HG03342 (cell line): ENCODE measurements at regions not wholly inside any gene's neighbourhood (a gene's known extent, or its start where the extent isn't known, plus 50 kb on each side); places are given as distances from the start of the nearest gene placed in this dataset.
"Not testable (repeated sequence)": the region's sequence is repeated elsewhere in the genome, so short reads cannot be mapped to it uniquely, and the experiment has no call there.

Experiments
- ATAC-seq: cut with Tn5 transposase; IDR thresholded peaks from one replicate; pipeline ENCODE4 v1.9.1; 2021; ENCODE audit warnings: mild to moderate bottlenecking, moderate library complexity; ENCODE audit not compliant: unreplicated experiment

GRCh38 chr14:42481714-42482113 is 875.0 kb downstream of the LRFN5 start:
- ATAC-seq = not testable (repeated sequence)

GRCh38 chr14:42480255-42480654 is 873.6 kb downstream of the LRFN5 start:
- no peak for ATAC-seq

GRCh38 chr14:42475289-42475688 is 868.6 kb downstream of the LRFN5 start:
- ATAC-seq = no peak

- no peak for ATAC-seq
These were observed 863.7 kb downstream of the LRFN5 start for GRCh38 chr14:42470427-42470719.

GRCh38 chr14:42469637-42470426 is 863.2 kb downstream of the LRFN5 start:
- ATAC-seq = no peak

GRCh38 chr14:42460673-42461072 is 854.0 kb downstream of the LRFN5 start:
- ATAC-seq = no peak

- ATAC-seq = no peak
These were observed 852.6 kb downstream of the LRFN5 start for GRCh38 chr14:42459171-42459685.

GRCh38 chr14:42441615-42442014 is 834.9 kb downstream of the LRFN5 start:
- ATAC-seq = no peak

- no peak for ATAC-seq
These were observed 831.1 kb downstream of the LRFN5 start for GRCh38 chr14:42437809-42438208.

GRCh38 chr14:42429401-42429800 is 822.7 kb downstream of the LRFN5 start:
- no peak for ATAC-seq

- peak; percentile 84 for ATAC-seq
These were observed 822.3 kb downstream of the LRFN5 start for GRCh38 chr14:42428996-42429395.

- no peak for ATAC-seq
These were observed 817.8 kb downstream of the LRFN5 start for GRCh38 chr14:42424501-42424900.

GRCh38 chr14:42421377-42422078 is 814.9 kb downstream of the LRFN5 start:
- ATAC-seq = no peak

- no peak for ATAC-seq
These were observed 813.4 kb downstream of the LRFN5 start for GRCh38 chr14:42420071-42420470.

- no peak for ATAC-seq
These were observed 800.5 kb downstream of the LRFN5 start for GRCh38 chr14:42407153-42407552.

GRCh38 chr14:42391146-42391834 is 784.6 kb downstream of the LRFN5 start:
- no peak for ATAC-seq

- no peak for ATAC-seq
These were observed 772.2 kb downstream of the LRFN5 start for GRCh38 chr14:42378880-42379279.

- ATAC-seq = no peak
These were observed 771.6 kb downstream of the LRFN5 start for GRCh38 chr14:42378274-42378673.

- no peak for ATAC-seq
These were observed 767.7 kb downstream of the LRFN5 start for GRCh38 chr14:42374332-42374731.

- no peak for ATAC-seq
These were observed 763.4 kb downstream of the LRFN5 start for GRCh38 chr14:42370056-42370455.

- no peak for ATAC-seq
These were observed 761.6 kb downstream of the LRFN5 start for GRCh38 chr14:42368234-42368633.

- no peak for ATAC-seq
These were observed 746.6 kb downstream of the LRFN5 start for GRCh38 chr14:42353315-42353714.
